ENCODE measurements at regions not wholly inside any gene's neighbourhood (a gene's known extent, or its start where the extent isn't known, plus 50 kb on each side); places are given as distances from the start of the nearest gene placed in this dataset.

DNA sequence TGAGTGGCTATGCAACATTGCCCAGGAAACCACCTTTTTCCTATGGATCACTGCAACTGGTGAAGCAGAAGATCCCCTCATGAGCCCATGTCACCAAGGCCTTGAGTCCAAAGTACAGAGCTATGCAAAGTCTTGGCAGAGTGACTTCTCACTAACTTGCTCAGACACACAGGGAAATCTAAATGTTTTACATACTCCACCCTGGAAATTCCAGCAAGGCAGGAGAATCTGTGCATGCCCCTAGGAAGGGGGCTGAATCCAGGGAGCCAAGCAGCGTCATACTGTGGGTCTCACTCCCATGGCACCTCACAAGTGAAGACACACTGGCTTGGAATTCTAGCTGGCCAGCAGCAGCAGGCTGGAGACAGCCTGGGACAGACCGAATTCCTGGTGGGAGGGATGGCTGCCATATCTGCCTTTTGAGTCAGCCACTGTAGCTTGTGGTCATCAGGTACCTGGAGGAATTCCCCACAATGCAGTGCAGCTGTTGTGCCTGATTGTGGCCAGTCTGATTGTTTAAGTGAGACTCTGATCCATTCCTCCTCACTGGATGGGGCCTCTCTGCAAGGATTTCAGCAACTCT, 1817.4 kb downstream of the SUCLG1 start:
- in situ Hi-C loops (cut with MboI; ENCODE audit: low pct_unique_long_range_greater_than_20kb, low sequenced_read_pairs, unreplicated experiment): no loop called here
- no peak for DNase-seq (ENCODE audit: low spot score)
- no peak for TF ChIP-seq CTCF (IDR thresholded peaks at IDR 0.05; ENCODE audit: extremely low read depth, insufficient read depth, missing control alignments)

- no peak for TF ChIP-seq CTCF (IDR thresholded peaks at IDR 0.05; ENCODE audit: extremely low read depth, insufficient read depth, missing control alignments)
- in situ Hi-C loops (cut with MboI; ENCODE audit: low pct_unique_long_range_greater_than_20kb, low sequenced_read_pairs, unreplicated experiment): no loop called here
- no peak for DNase-seq (ENCODE audit: low spot score)
These were observed 1822.6 kb downstream of the SUCLG1 start for GRCh38 chr2:82636402-82637020.

DNA sequence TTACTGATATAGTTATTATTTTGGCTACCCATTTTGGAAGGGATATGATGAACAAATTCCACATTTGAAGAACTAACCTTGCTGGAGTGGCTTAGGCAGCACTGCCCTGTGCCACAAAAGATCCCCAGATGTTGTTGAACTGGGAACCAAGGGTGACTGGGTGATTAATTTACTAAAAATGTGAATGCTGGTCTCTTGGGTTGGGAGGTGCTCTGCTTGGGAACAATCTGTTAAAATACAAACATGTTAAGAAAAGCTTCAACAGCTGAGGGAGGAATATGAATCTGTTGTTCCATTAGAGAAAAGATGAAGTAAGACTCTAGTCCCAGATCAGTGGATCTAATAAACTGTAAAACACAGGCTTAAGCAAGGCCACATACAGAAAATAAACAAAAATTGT, 1860.1 kb downstream of the SUCLG1 start:
- TF ChIP-seq CTCF (IDR thresholded peaks at IDR 0.05; ENCODE audit: extremely low read depth, insufficient read depth, missing control alignments): no peak
- in situ Hi-C loops (cut with MboI; ENCODE audit: low pct_unique_long_range_greater_than_20kb, low sequenced_read_pairs, unreplicated experiment): no loop called here
- DNase-seq (ENCODE audit: low spot score): no peak

DNA sequence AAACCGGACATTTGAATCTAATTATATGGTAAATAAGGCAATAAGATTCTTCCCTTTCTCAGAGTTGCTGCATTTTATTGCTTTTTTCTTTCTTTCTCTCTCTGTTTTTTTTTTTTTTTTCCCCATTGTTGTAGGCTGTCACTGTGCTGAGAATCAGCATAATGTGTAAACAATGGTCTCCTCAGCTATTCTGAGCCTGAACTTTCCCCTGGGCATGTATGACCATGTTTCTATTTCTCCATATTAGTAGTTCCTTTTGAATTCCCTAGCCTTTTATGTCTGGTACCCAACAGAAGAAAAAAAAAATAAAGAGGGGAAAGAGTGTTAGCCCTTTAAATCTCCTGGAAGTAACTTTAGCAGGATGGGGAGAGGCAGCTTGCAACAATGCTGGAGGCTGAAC, 1862.5 kb downstream of the SUCLG1 start:
- in situ Hi-C loops (cut with MboI; ENCODE audit: low pct_unique_long_range_greater_than_20kb, low sequenced_read_pairs, unreplicated experiment): no loop called here
- TF ChIP-seq CTCF (IDR thresholded peaks at IDR 0.05; ENCODE audit: extremely low read depth, insufficient read depth, missing control alignments): no peak
- DNase-seq (ENCODE audit: low spot score): no peak

DNA sequence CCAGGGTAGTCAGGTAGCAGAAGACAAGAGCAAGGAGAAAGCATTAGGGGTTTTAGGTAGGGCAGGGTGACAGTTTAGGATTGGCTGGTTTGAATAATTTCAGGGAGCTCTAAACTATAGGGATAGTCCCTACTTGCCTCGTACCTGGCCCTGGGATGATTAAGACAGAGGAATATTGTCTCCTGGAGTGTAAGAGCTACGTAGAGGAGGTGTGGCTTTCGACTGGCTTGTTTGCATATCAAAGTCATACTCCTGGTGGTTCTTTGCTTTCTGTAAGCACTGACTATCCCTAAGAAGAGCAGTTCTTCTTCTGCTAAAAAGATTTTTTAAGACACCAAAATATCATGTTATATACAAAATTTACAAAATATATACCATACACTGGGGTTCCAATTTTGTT, 1867.4 kb downstream of the SUCLG1 start:
- in situ Hi-C loops (cut with MboI; ENCODE audit: low pct_unique_long_range_greater_than_20kb, low sequenced_read_pairs, unreplicated experiment): no loop called here
- no peak for TF ChIP-seq CTCF (IDR thresholded peaks at IDR 0.05; ENCODE audit: extremely low read depth, insufficient read depth, missing control alignments)
- DNase-seq (ENCODE audit: low spot score): no peak

GRCh38 chr2:82576656-82577055, 1882.4 kb downstream of the SUCLG1 start:
- DNase-seq (ENCODE audit: low spot score): no peak
- in situ Hi-C loops (cut with MboI; ENCODE audit: low pct_unique_long_range_greater_than_20kb, low sequenced_read_pairs, unreplicated experiment): no loop called here
- TF ChIP-seq CTCF (IDR thresholded peaks at IDR 0.05; ENCODE audit: extremely low read depth, insufficient read depth, missing control alignments): no peak

All from GM13977 (cell line).